Stimulated activated naive CD8-positive, alpha-beta T cell treated with anti-CD3 and anti-CD28 coated beads, Interleukin-15, amount 100 ng/mL, for 72 hours (primary cell): ENCODE measurements at regions not wholly inside any gene's neighbourhood (a gene's known extent, or its start where the extent isn't known, plus 50 kb on each side); places are given as distances from the start of the nearest gene placed in this dataset.
A peak's percentile ranks its signal among the peaks of the same experiment; 100 is the strongest.

ENCODE experiments used
- ATAC-seq: fragments of 150-1000 bp; cut with Tn5 transposase; 2 replicates; pipeline ENCODE4 v1.10.0; 2021; ENCODE audit warnings: mild to moderate bottlenecking, moderate library complexity
- DNase-seq, 2 donors: peaks; one replicate each; pipeline ENCODE4 v3.0.0; 2021 to 2022
- H3K27ac Mint-ChIP-seq, 2 donors: one replicate each; pipeline ENCODE4 v1.8.0; 2022; ENCODE audit warnings: mild to moderate bottlenecking in 2 of 2, mixed read lengths in 2 of 2, moderate library complexity in 2 of 2
- H3K27me3 Mint-ChIP-seq: one replicate; pipeline ENCODE4 v1.8.0; 2022; ENCODE audit warnings: mixed read lengths
- H3K4me1 Mint-ChIP-seq: one replicate; pipeline ENCODE4 v1.8.0; 2022; ENCODE audit warnings: mild to moderate bottlenecking, mixed read lengths
- H3K4me3 Mint-ChIP-seq, 2 donors: one replicate each; pipeline ENCODE4 v1.8.0; 2022; ENCODE audit warnings: mild to moderate bottlenecking in 2 of 2, mixed read lengths in 2 of 2, moderate library complexity in 1 of 2
- H3K9me3 Mint-ChIP-seq, 2 donors: one replicate each; pipeline ENCODE4 v1.8.0; 2022; ENCODE audit warnings: mixed read lengths in 2 of 2

GRCh38 chr6:139625081-139625939 lies 250.9 kb upstream of the CITED2 start:
- no peak overlapping the region for H3K27ac Mint-ChIP-seq
- no peak for ATAC-seq
- peaks cover 13% of the 10 kb centered on the region for H3K27me3 Mint-ChIP-seq
- H3K9me3 Mint-ChIP-seq, result no peaks in the 10 kb centered on the region
- DNase-seq, result no peak
- no peak overlapping the region for H3K4me3 Mint-ChIP-seq
- H3K4me1 Mint-ChIP-seq, result peaks cover 6% of the 10 kb centered on the region

DNA sequence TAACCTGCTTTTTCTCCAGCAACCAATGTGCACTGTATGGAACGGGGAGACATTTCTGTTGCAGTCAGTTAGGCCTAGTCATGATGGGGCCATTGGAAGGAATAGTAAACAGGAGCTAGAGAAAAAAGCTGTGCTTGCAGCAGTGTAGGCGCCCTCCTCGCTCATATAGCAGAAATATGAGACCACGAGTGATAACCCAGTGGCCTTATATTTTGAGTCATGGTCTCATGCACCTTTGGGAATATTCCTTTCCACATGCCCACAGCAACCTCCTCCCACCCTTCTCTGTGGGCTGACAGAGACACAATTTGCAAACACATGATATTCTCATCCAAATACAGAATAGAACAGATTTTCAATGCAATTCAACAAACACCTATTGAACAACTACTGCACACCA lies 248.9 kb upstream of the CITED2 start:
- peaks cover 6% of the 10 kb centered on the region for H3K4me1 Mint-ChIP-seq
- H3K4me3 Mint-ChIP-seq, result no peak overlapping the region
- H3K27ac Mint-ChIP-seq, result no peak overlapping the region
- no peak for DNase-seq
- H3K9me3 Mint-ChIP-seq, result no peaks in the 10 kb centered on the region
- H3K27me3 Mint-ChIP-seq, result peaks cover 23% of the 10 kb centered on the region
- no peak for ATAC-seq

DNA sequence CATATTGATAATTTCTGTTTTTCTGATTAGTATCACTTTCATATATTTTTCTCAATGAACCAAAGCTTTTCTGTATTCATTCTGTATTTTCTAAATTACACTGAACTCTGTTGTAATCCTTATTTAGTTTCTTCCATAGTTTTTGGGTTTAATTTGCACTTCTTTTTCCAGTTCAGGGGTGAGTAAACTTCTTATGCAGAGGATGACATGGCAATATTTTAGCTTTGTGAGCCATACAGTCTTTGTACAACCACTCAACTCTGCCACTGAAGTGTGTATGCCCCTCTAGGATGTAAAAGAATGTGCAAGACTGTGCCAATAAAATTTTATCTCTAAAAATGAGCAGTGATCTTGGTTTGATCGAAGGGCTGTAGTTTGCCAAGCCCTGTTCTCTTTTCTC lies 239.0 kb upstream of the CITED2 start:
- no peaks in the 10 kb centered on the region for H3K9me3 Mint-ChIP-seq
- DNase-seq (no peak), ATAC-seq (no peak)
- H3K4me3 Mint-ChIP-seq, result no peak overlapping the region
- no peak overlapping the region for H3K27ac Mint-ChIP-seq
- H3K4me1 Mint-ChIP-seq, result no peaks in the 10 kb centered on the region
- no peaks in the 10 kb centered on the region for H3K27me3 Mint-ChIP-seq

- H3K4me3 Mint-ChIP-seq, result no peak overlapping the region
- no peaks in the 10 kb centered on the region for H3K27me3 Mint-ChIP-seq
- ATAC-seq (no peak), DNase-seq (no peak)
- no peak overlapping the region for H3K27ac Mint-ChIP-seq
- no peaks in the 10 kb centered on the region for H3K4me1 Mint-ChIP-seq
- H3K9me3 Mint-ChIP-seq, result no peaks in the 10 kb centered on the region
Measured at GRCh38 chr6:139612135-139612465, 237.7 kb upstream of the CITED2 start.

GRCh38 chr6:139611327-139612134 lies 237.1 kb upstream of the CITED2 start:
- Mint-ChIP-seq H3K27me3 (no peaks in the 10 kb centered on the region), H3K9me3 (no peaks in the 10 kb centered on the region), H3K4me3 (no peak overlapping the region), H3K27ac (no peak overlapping the region), H3K4me1 (no peaks in the 10 kb centered on the region)
- ATAC-seq, result no peak
- DNase-seq, result no peak

GRCh38 chr6:139608466-139609261 lies 234.2 kb upstream of the CITED2 start:
- Mint-ChIP-seq H3K4me3 (no peak overlapping the region), H3K27me3 (no peaks in the 10 kb centered on the region), H3K27ac (no peak overlapping the region), H3K9me3 (no peaks in the 10 kb centered on the region), H3K4me1 (no peaks in the 10 kb centered on the region)
- DNase-seq, result no peak
- no peak for ATAC-seq

DNA sequence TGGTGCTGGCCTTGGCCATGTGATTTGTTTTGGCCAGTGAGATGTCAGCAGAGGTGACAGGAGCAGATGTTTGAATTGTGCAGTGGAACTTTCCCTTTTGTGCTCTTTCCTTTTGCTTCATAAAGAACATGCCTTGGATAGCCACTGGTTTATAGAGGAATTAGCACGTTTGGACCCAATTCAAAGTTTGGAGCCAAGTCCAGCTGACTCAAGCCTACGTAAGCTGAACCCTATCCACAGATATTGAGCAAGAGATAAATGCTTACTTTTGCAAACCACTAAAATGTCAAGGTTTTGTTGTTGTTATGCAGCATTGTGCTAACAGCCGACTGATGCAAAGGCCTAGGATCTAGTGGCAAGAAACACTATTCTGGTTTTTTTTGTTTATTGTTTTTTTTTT lies 230.9 kb upstream of the CITED2 start:
- H3K27ac Mint-ChIP-seq, result no peak overlapping the region
- no peaks in the 10 kb centered on the region for H3K27me3 Mint-ChIP-seq
- peaks cover 6% of the 10 kb centered on the region for H3K4me1 Mint-ChIP-seq
- DNase-seq, result no peak
- H3K9me3 Mint-ChIP-seq, result no peaks in the 10 kb centered on the region
- no peak for ATAC-seq
- H3K4me3 Mint-ChIP-seq, result no peak overlapping the region

DNA sequence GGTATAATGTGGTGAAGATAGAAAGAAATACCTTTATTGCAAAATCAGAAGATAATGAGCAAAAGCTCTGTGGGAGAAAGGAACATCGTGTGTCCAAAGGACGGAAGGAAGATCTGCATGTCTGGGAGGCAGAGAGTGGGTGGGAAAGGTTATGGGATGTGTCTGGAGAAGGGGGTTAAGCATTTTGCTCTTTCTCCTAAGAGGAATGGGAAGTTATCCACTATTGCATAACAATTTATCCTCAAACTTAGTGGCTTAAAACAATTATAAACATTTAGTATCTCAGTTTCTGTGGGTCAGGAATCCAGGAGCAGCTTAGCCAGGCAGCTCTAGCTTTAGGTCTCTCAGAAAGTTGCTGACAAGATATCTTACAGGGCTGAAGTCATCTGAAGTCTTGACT lies 229.1 kb upstream of the CITED2 start:
- Mint-ChIP-seq H3K27ac (no peak overlapping the region), H3K9me3 (no peaks in the 10 kb centered on the region), H3K4me1 (peaks cover 6% of the 10 kb centered on the region), H3K27me3 (no peaks in the 10 kb centered on the region), H3K4me3 (no peak overlapping the region)
- DNase-seq (no peak), ATAC-seq (no peak)

DNA sequence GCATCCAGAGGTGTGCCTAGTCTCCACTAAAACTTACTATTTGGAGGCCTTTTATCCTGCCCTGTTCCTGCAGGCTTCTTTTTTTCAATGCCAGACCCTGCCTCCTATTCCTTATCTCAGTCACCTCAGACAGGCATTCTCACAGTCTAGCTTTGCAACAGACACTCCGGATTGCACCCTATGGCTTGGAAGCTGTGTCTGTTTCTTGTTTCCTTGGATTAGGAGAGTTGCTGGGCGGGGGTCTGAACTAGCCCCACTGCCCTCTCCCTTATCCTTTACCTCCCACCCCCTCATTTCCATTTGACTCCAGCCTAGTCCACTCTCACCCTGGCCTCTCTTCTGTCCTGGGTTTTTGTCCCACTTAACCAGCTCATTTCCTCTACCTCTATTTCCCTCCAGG lies 228.1 kb upstream of the CITED2 start:
- H3K9me3 Mint-ChIP-seq, result no peaks in the 10 kb centered on the region
- DNase-seq (no peak), ATAC-seq (no peak)
- peaks cover 6% of the 10 kb centered on the region for H3K4me1 Mint-ChIP-seq
- no peaks in the 10 kb centered on the region for H3K27me3 Mint-ChIP-seq
- H3K27ac Mint-ChIP-seq, result no peak overlapping the region
- no peak overlapping the region for H3K4me3 Mint-ChIP-seq

GRCh38 chr6:139600919-139601475 lies 226.5 kb upstream of the CITED2 start:
- ATAC-seq, result peak; percentile 98
- Mint-ChIP-seq H3K4me1 (peaks cover 6% of the 10 kb centered on the region), H3K9me3 (no peaks in the 10 kb centered on the region), H3K27ac (peak overlapping the region in 1 of 2 donors; percentile 21), H3K27me3 (no peaks in the 10 kb centered on the region), H3K4me3 (no peak overlapping the region)
- DNase-seq, result peak in 1 of 2 donors; percentile 55

DNA sequence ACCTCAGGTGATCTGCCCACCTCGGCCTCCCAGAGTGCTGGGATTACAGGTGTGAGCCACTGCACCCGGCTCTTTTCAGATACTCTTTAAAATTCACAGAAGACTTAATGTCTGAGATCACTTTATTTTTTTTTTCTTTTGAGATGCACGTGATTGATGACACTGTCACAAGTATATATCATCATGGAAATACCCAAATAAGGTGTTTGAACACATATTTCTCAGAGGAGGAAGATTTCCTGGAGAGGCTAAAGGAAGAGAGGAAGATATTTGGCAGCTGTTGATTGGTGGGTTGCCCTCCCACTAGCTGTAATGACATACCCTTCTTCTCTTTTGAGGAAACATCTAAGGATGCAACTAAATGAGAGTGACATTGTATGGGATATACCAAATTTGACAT lies 225.9 kb upstream of the CITED2 start:
- ATAC-seq (no peak), DNase-seq (no peak)
- Mint-ChIP-seq H3K4me1 (peaks cover 6% of the 10 kb centered on the region), H3K9me3 (no peaks in the 10 kb centered on the region), H3K27ac (peak overlapping the region in 1 of 2 donors; percentile 84), H3K4me3 (no peak overlapping the region), H3K27me3 (no peaks in the 10 kb centered on the region)

DNA sequence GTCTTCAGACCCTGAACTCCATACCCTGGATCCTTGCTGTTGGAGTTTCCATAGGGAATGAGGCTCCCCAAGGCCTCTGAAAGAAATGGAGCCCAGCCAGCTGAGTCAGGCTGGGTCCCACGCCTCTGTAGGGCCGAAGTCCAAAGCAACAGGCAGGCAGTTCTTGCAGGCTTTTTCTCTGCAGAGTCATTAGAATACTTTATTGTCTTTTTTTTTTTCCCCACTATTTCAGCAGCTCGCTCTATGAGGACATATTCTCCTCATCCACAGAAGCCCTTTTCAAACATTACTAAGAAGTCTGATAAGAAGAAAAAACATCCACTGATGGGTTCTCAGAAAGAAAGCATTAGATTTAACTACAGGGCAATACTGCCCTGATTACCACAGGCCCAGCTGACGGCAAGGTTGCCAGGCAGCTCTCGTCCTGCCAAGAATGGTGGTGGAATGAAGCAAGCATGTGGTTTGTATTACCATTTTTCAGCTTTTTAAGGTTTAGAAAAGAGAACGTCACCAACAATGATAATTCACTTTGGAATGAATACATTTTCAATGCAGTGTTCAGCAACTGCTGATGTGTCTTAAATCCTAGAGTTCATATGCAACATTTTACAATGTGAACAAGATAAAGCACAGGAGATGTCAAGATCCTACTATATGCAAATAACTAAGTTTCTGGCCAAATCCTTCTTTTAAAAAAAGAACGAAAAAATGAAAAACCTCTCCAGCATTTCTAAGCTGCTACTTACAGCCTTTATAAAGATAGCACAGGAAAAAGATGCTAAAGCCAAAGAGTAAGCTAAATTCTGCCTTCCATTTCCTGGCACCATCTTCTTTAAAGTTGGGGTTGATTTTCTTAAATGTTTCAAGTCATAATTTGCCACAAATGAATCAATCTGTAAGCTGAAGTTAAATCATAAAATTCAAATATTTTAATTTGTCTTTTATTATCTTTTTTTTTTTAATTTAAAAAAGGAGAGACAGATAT lies 223.6 kb upstream of the CITED2 start:
- DNase-seq (no peak), ATAC-seq (no peak)
- no peaks in the 10 kb centered on the region for H3K9me3 Mint-ChIP-seq
- H3K4me1 Mint-ChIP-seq, result peaks cover 6% of the 10 kb centered on the region
- H3K27ac Mint-ChIP-seq, result no peak overlapping the region
- no peak overlapping the region for H3K4me3 Mint-ChIP-seq
- H3K27me3 Mint-ChIP-seq, result no peaks in the 10 kb centered on the region

DNA sequence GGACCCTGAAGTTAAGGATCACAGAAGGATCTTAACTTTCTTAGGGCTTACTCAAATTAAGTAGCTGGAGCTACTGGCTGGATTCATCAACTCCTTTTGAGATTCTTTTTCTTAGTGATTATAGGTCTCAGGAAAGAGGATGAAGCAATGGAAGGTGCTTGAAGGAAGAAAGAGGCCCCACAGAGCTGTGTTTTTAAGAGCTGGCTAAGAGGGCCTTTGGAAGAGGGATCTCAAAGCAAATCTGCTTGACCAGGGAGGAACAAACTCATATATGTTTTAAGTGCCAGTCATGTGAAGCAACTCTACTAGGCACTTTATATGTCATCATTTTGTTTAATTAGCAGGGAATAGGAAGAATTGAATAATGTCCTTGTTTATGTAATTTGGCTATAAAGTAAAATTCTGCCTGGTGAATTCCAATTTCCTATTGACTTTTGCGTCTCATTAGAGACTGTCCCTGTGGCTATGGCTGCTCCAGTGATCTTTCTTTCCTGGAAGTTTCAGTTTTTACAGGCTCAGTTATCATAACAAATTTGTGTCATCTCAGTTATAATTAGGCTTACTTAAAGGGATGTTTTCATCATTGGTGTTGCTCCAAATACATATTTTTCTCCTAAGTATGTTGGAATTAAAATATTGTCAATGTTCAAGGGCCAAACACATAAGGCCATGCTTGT lies 222.8 kb upstream of the CITED2 start:
- no peak for ATAC-seq
- Mint-ChIP-seq H3K4me3 (no peak overlapping the region), H3K27ac (no peak overlapping the region), H3K4me1 (peaks cover 6% of the 10 kb centered on the region), H3K9me3 (no peaks in the 10 kb centered on the region), H3K27me3 (peaks cover 7% of the 10 kb centered on the region)
- DNase-seq, result no peak

- Mint-ChIP-seq H3K27ac (no peak overlapping the region), H3K4me3 (no peak overlapping the region), H3K4me1 (no peaks in the 10 kb centered on the region), H3K9me3 (no peaks in the 10 kb centered on the region), H3K27me3 (peaks cover 24% of the 10 kb centered on the region)
- no peak for DNase-seq
- ATAC-seq, result no peak
Measured at GRCh38 chr6:139595183-139595582, 220.7 kb upstream of the CITED2 start.
